HEK293T (cell line): ENCODE measurements at regions not wholly inside any gene's neighbourhood (a gene's known extent, or its start where the extent isn't known, plus 50 kb on each side); places are given as distances from the start of the nearest gene placed in this dataset.

Experiments
- CTBP1 ChIP-seq: fragments of 450-650 bp; IDR thresholded peaks from 2 replicates; pipeline ENCODE4 v1.6.1; 2016; ENCODE audit warnings: borderline replicate concordance
- FOXK2 ChIP-seq: fragments of 450-650 bp; IDR thresholded peaks from 2 replicates; pipeline ENCODE4 v1.6.1; 2016; ENCODE audit warnings: mild to moderate bottlenecking
- L3MBTL2 ChIP-seq: fragments of 450-650 bp; conservative IDR thresholded peaks from 2 replicates; pipeline ENCODE4 v1.6.1; 2016; ENCODE audit warnings: mild to moderate bottlenecking
- LEF1 ChIP-seq: fragments of 450-650 bp; IDR thresholded peaks from 2 replicates; pipeline ENCODE4 v1.6.1; 2017; ENCODE audit warnings: mild to moderate bottlenecking, borderline replicate concordance

DNA sequence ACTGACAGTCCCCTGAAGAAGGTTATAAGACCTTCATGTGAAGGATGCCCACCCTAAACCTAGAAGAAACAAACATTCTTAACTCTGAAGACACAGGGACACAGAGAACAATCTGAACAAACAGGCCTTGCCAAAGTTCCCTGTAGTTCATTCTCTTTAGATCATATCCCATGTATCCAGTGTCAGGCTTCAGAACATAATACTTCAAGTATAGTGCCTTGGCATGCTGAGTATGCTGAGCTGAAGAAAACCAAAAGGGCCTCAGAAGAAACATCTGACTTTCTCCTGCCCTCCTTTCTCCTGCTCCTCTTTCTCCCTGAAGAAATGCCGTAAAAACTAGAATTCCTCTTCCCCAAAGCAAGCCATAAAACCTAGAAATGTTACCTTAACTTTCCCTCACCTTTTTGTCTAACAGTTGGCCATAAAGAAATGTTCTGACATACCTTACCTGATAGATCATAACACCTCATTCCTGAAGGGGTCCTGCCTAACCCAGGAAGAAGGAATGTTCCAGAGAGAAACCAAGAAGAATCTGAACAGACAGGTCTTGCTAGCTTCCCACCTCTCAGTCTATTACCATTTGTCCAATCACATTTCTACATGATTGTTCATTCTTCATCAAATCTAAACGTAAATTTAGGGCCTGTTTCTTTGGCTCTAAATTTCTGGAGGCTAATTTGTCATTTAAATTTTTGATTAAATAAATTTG, 160.1 kb upstream of the ZC3H15 start:
- TF ChIP-seq CTBP1 (no peak), L3MBTL2 (no peak), LEF1 (no peak), FOXK2 (no peak)
